ENCODE measurements at regions not wholly inside any gene's neighbourhood (a gene's known extent, or its start where the extent isn't known, plus 50 kb on each side); places are given as distances from the start of the nearest gene placed in this dataset.

- no CpG with 5 or more reads among the region's 2 CpGs for WGBS, 2 donors (ENCODE audit: extremely low coverage in 2 of 2, insufficient read length in 2 of 2, insufficient replicate concordance in 1 of 2)
- H2BK5ac ChIP-seq (ENCODE audit: low read length), result no peak overlapping the region
- no peak overlapping the region for H3K23ac ChIP-seq (ENCODE audit: low read depth, low read length, poor library complexity)
- no peak overlapping the region for H3K18ac ChIP-seq (ENCODE audit: low read length)
- H4K8ac ChIP-seq (ENCODE audit: low read depth, low read length), result no peak overlapping the region
- H2BK120ac ChIP-seq (ENCODE audit: low read depth, low read length), result no peak overlapping the region
- H4K91ac ChIP-seq (ENCODE audit: low read depth, low read length, poor library complexity), result no peak overlapping the region
- no peak overlapping the region for H2AFZ ChIP-seq (ENCODE audit: low read length)
- no peak overlapping the region for H2BK15ac ChIP-seq (ENCODE audit: low read length)
- H3K27me3 ChIP-seq (ENCODE audit: control insufficient read depth in 3 of 3, insufficient read depth in 3 of 3, low read depth in 1 of 3, low read length in 3 of 3), result no peaks in the 10 kb centered on the region
- no peak overlapping the region for H2AK5ac ChIP-seq (ENCODE audit: low read depth, low read length)
- H3K4me3 ChIP-seq (ENCODE audit: low read length in 2 of 2), result no peak overlapping the region
- no peaks in the 10 kb centered on the region for H3K36me3 ChIP-seq (replicated peaks in 1 of 2; ENCODE audit: control insufficient read depth in 2 of 2, insufficient read depth in 2 of 2, low read length in 2 of 2)
- H3K79me1 ChIP-seq (ENCODE audit: low read depth, low read length), result no peaks in the 10 kb centered on the region
- no peaks in the 10 kb centered on the region for H3K4me1 ChIP-seq (ENCODE audit: control insufficient read depth in 2 of 2, insufficient read depth in 1 of 2, low read depth in 1 of 2, low read length in 2 of 2)
- no peak overlapping the region for H3K4ac ChIP-seq (ENCODE audit: low read length)
- H3K9me3 ChIP-seq (replicated peaks in 1 of 2; ENCODE audit: control insufficient read depth in 2 of 2, insufficient read depth in 1 of 2, low read depth in 1 of 2, low read length in 2 of 2), result no peaks in the 10 kb centered on the region
- no peak overlapping the region for H3K27ac ChIP-seq (replicated peaks; ENCODE audit: low read length)
- H3K4me2 ChIP-seq (ENCODE audit: insufficient read depth, low read length, poor library complexity, severe bottlenecking), result no peak overlapping the region
- DNase-seq (ENCODE audit: low spot score), result no peak
- H2BK12ac ChIP-seq (ENCODE audit: low read length), result no peak overlapping the region
- H3K9ac ChIP-seq (ENCODE audit: low read depth, low read length, poor library complexity), result no peak overlapping the region
- H3K14ac ChIP-seq (ENCODE audit: low read length), result no peak overlapping the region
Measured at GRCh38 chr2:51484605-51485004, 452.7 kb upstream of the NRXN1 start.

GRCh38 chr2:51483720-51484119 lies 451.8 kb upstream of the NRXN1 start:
- Histone ChIP-seq H3K14ac (ENCODE audit: low read length) (no peak overlapping the region), H4K8ac (ENCODE audit: low read depth, low read length) (no peak overlapping the region), H3K4ac (ENCODE audit: low read length) (no peak overlapping the region), H2BK5ac (ENCODE audit: low read length) (no peak overlapping the region), H2BK120ac (ENCODE audit: low read depth, low read length) (no peak overlapping the region), H3K27ac (replicated peaks; ENCODE audit: low read length) (no peak overlapping the region), H2AK5ac (ENCODE audit: low read depth, low read length) (no peak overlapping the region), H3K18ac (ENCODE audit: low read length) (no peak overlapping the region), H3K4me3 (ENCODE audit: low read length in 2 of 2) (no peak overlapping the region), H3K4me1 (ENCODE audit: control insufficient read depth in 2 of 2, insufficient read depth in 1 of 2, low read depth in 1 of 2, low read length in 2 of 2) (no peaks in the 10 kb centered on the region), H3K9ac (ENCODE audit: low read depth, low read length, poor library complexity) (no peak overlapping the region), H3K27me3 (ENCODE audit: control insufficient read depth in 3 of 3, insufficient read depth in 3 of 3, low read depth in 1 of 3, low read length in 3 of 3) (no peaks in the 10 kb centered on the region), H3K4me2 (ENCODE audit: insufficient read depth, low read length, poor library complexity, severe bottlenecking) (no peak overlapping the region), H4K91ac (ENCODE audit: low read depth, low read length, poor library complexity) (no peak overlapping the region), H2BK12ac (ENCODE audit: low read length) (no peak overlapping the region), H3K36me3 (replicated peaks in 1 of 2; ENCODE audit: control insufficient read depth in 2 of 2, insufficient read depth in 2 of 2, low read length in 2 of 2) (no peaks in the 10 kb centered on the region), H2BK15ac (ENCODE audit: low read length) (no peak overlapping the region), H2AFZ (ENCODE audit: low read length) (no peak overlapping the region), H3K23ac (ENCODE audit: low read depth, low read length, poor library complexity) (no peak overlapping the region), H3K79me1 (ENCODE audit: low read depth, low read length) (no peaks in the 10 kb centered on the region), H3K9me3 (replicated peaks in 1 of 2; ENCODE audit: control insufficient read depth in 2 of 2, insufficient read depth in 1 of 2, low read depth in 1 of 2, low read length in 2 of 2) (no peaks in the 10 kb centered on the region)
- DNase-seq (ENCODE audit: low spot score), result no peak
- WGBS, 2 donors (ENCODE audit: extremely low coverage in 2 of 2, insufficient read length in 2 of 2, insufficient replicate concordance in 1 of 2), result no CpG with 5 or more reads among the region's 1 CpG

- H3K27ac ChIP-seq (replicated peaks; ENCODE audit: low read length), result no peak overlapping the region
- no peak overlapping the region for H2BK5ac ChIP-seq (ENCODE audit: low read length)
- no peak overlapping the region for H3K9ac ChIP-seq (ENCODE audit: low read depth, low read length, poor library complexity)
- H4K8ac ChIP-seq (ENCODE audit: low read depth, low read length), result no peak overlapping the region
- H3K4me1 ChIP-seq (ENCODE audit: control insufficient read depth in 2 of 2, insufficient read depth in 1 of 2, low read depth in 1 of 2, low read length in 2 of 2), result no peaks in the 10 kb centered on the region
- H3K36me3 ChIP-seq (replicated peaks in 1 of 2; ENCODE audit: control insufficient read depth in 2 of 2, insufficient read depth in 2 of 2, low read length in 2 of 2), result no peaks in the 10 kb centered on the region
- no peak overlapping the region for H2BK12ac ChIP-seq (ENCODE audit: low read length)
- H3K27me3 ChIP-seq (ENCODE audit: control insufficient read depth in 3 of 3, insufficient read depth in 3 of 3, low read depth in 1 of 3, low read length in 3 of 3), result no peaks in the 10 kb centered on the region
- no peak overlapping the region for H3K18ac ChIP-seq (ENCODE audit: low read length)
- H3K4me2 ChIP-seq (ENCODE audit: insufficient read depth, low read length, poor library complexity, severe bottlenecking), result no peak overlapping the region
- H3K23ac ChIP-seq (ENCODE audit: low read depth, low read length, poor library complexity), result no peak overlapping the region
- no peak overlapping the region for H4K91ac ChIP-seq (ENCODE audit: low read depth, low read length, poor library complexity)
- H2BK120ac ChIP-seq (ENCODE audit: low read depth, low read length), result no peak overlapping the region
- H3K79me1 ChIP-seq (ENCODE audit: low read depth, low read length), result peaks cover 1% of the 10 kb centered on the region
- no peak overlapping the region for H3K14ac ChIP-seq (ENCODE audit: low read length)
- no peaks in the 10 kb centered on the region for H3K9me3 ChIP-seq (replicated peaks in 1 of 2; ENCODE audit: control insufficient read depth in 2 of 2, insufficient read depth in 1 of 2, low read depth in 1 of 2, low read length in 2 of 2)
- no peak overlapping the region for H3K4ac ChIP-seq (ENCODE audit: low read length)
- no peak for DNase-seq (ENCODE audit: low spot score)
- H3K4me3 ChIP-seq (ENCODE audit: low read length in 2 of 2), result no peak overlapping the region
- no CpG with 5 or more reads among the region's 7 CpGs for WGBS, 2 donors (ENCODE audit: extremely low coverage in 2 of 2, insufficient read length in 2 of 2, insufficient replicate concordance in 1 of 2)
- no peak overlapping the region for H2AK5ac ChIP-seq (ENCODE audit: low read depth, low read length)
- no peak overlapping the region for H2BK15ac ChIP-seq (ENCODE audit: low read length)
- H2AFZ ChIP-seq (ENCODE audit: low read length), result no peak overlapping the region
Measured at GRCh38 chr2:51472783-51473182, 440.9 kb upstream of the NRXN1 start.

- H3K27me3 ChIP-seq (ENCODE audit: control insufficient read depth in 3 of 3, insufficient read depth in 3 of 3, low read depth in 1 of 3, low read length in 3 of 3), result no peaks in the 10 kb centered on the region
- DNase-seq (ENCODE audit: low spot score), result no peak
- no peaks in the 10 kb centered on the region for H3K36me3 ChIP-seq (replicated peaks in 1 of 2; ENCODE audit: control insufficient read depth in 2 of 2, insufficient read depth in 2 of 2, low read length in 2 of 2)
- H2BK12ac ChIP-seq (ENCODE audit: low read length), result no peak overlapping the region
- H2AFZ ChIP-seq (ENCODE audit: low read length), result no peak overlapping the region
- H3K4ac ChIP-seq (ENCODE audit: low read length), result no peak overlapping the region
- no peak overlapping the region for H3K27ac ChIP-seq (replicated peaks; ENCODE audit: low read length)
- H2BK120ac ChIP-seq (ENCODE audit: low read depth, low read length), result no peak overlapping the region
- H3K4me3 ChIP-seq (ENCODE audit: low read length in 2 of 2), result no peak overlapping the region
- H2BK5ac ChIP-seq (ENCODE audit: low read length), result no peak overlapping the region
- peaks cover 1% of the 10 kb centered on the region for H3K79me1 ChIP-seq (ENCODE audit: low read depth, low read length)
- H3K14ac ChIP-seq (ENCODE audit: low read length), result no peak overlapping the region
- H3K23ac ChIP-seq (ENCODE audit: low read depth, low read length, poor library complexity), result no peak overlapping the region
- H2BK15ac ChIP-seq (ENCODE audit: low read length), result no peak overlapping the region
- no peak overlapping the region for H2AK5ac ChIP-seq (ENCODE audit: low read depth, low read length)
- H4K91ac ChIP-seq (ENCODE audit: low read depth, low read length, poor library complexity), result no peak overlapping the region
- no peak overlapping the region for H3K18ac ChIP-seq (ENCODE audit: low read length)
- H3K4me2 ChIP-seq (ENCODE audit: insufficient read depth, low read length, poor library complexity, severe bottlenecking), result no peak overlapping the region
- H3K4me1 ChIP-seq (ENCODE audit: control insufficient read depth in 2 of 2, insufficient read depth in 1 of 2, low read depth in 1 of 2, low read length in 2 of 2), result no peaks in the 10 kb centered on the region
- no peak overlapping the region for H4K8ac ChIP-seq (ENCODE audit: low read depth, low read length)
- H3K9me3 ChIP-seq (replicated peaks in 1 of 2; ENCODE audit: control insufficient read depth in 2 of 2, insufficient read depth in 1 of 2, low read depth in 1 of 2, low read length in 2 of 2), result no peaks in the 10 kb centered on the region
- WGBS, 2 donors (ENCODE audit: extremely low coverage in 2 of 2, insufficient read length in 2 of 2, insufficient replicate concordance in 1 of 2), result no CpG with 5 or more reads among the region's 2 CpGs
- H3K9ac ChIP-seq (ENCODE audit: low read depth, low read length, poor library complexity), result no peak overlapping the region
Measured at GRCh38 chr2:51472300-51472699, 440.4 kb upstream of the NRXN1 start.

Data from neuronal stem cell (in vitro differentiated cells).